Sigmoid colon (tissue), 4 donors: ENCODE measurements at regions not wholly inside any gene's neighbourhood (a gene's known extent, or its start where the extent isn't known, plus 50 kb on each side); places are given as distances from the start of the nearest gene placed in this dataset.

Experiments used
- CTCF ChIP-seq, 4 experiments: fragments of 450-650 bp in 3 of 4; fragments of 200-600 bp in 1 of 4; IDR thresholded peaks; one replicate each; pipeline ENCODE4 v1.5.1; 2016 to 2019; ENCODE audit warnings: antibody characterized with exemption in 4 of 4, mild to moderate bottlenecking in 3 of 4, moderate library complexity in 2 of 4
- POLR2A ChIP-seq, 2 donors: fragments of 450-650 bp; IDR thresholded peaks; one replicate each; pipeline ENCODE4 v1.6.1; 2016; ENCODE audit warnings: antibody characterized with exemption in 2 of 2, mild to moderate bottlenecking in 2 of 2, moderate library complexity in 2 of 2
- POLR2AphosphoS5 ChIP-seq, 4 donors: sonication (generic); formaldehyde crosslinking; IDR thresholded peaks; one replicate each; pipeline ENCODE4 v1.6.1; 2017; ENCODE audit warnings: antibody characterized with exemption in 4 of 4

- TF ChIP-seq CTCF (IDR thresholded peaks at IDR 0.05) (no peak), POLR2AphosphoS5 (IDR thresholded peaks at IDR 0.05) (no peak), POLR2A (IDR thresholded peaks at IDR 0.05) (no peak)
These were observed 338.3 kb downstream of the CBLN4 start for GRCh38 chr20:55667024-55667423.
